ENCODE measurements at regions not wholly inside any gene's neighbourhood (a gene's known extent, or its start where the extent isn't known, plus 50 kb on each side); places are given as distances from the start of the nearest gene placed in this dataset.

DNA sequence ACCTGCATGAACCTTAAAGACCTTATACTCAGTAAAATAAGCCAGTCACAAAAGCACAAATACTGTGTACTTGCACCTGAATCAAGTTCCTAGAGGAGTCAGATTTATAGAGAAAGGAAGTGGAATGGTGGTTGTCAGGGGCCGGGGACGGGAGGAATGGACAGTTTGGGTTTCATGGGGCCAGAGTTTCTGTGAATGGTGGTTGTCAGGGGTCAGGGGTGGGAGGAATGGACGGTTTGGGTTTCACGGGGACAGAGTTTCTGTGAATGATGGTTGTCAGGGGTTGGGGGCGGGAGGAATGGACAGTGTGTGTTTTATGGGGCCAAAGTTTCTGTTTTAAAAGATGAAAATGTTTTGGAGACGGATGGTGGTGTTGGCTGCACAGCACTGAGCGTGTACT lies 260.0 kb upstream of the MKI67 start:
- TF ChIP-seq TEAD4 (IDR thresholded peaks at IDR 0.05; ENCODE audit: low read length) (no peak), TEAD4 (CRISPR knock-in tag; IDR thresholded peaks at IDR 0.05; ENCODE audit: borderline replicate concordance) (no peak), TCF7L2 (IDR thresholded peaks at IDR 0.05; ENCODE audit: low read depth, low read length) (no peak), SETDB1 (IDR thresholded peaks at IDR 0.05; ENCODE audit: low read length) (no peak), POLR2A (conservative IDR thresholded peaks at IDR 0.05) (no peak)
- TF ChIP-seq, protein P1, sequence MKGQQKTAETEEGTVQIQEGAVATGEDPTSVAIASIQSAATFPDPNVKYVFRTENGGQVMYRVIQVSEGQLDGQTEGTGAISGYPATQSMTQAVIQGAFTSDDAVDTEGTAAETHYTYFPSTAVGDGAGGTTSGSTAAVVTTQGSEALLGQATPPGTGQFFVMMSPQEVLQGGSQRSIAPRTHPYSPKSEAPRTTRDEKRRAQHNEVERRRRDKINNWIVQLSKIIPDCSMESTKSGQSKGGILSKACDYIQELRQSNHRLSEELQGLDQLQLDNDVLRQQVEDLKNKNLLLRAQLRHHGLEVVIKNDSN (CRISPR knock-in tag; IDR thresholded peaks at IDR 0.05) = no peak
- TF ChIP-seq, protein P2, sequence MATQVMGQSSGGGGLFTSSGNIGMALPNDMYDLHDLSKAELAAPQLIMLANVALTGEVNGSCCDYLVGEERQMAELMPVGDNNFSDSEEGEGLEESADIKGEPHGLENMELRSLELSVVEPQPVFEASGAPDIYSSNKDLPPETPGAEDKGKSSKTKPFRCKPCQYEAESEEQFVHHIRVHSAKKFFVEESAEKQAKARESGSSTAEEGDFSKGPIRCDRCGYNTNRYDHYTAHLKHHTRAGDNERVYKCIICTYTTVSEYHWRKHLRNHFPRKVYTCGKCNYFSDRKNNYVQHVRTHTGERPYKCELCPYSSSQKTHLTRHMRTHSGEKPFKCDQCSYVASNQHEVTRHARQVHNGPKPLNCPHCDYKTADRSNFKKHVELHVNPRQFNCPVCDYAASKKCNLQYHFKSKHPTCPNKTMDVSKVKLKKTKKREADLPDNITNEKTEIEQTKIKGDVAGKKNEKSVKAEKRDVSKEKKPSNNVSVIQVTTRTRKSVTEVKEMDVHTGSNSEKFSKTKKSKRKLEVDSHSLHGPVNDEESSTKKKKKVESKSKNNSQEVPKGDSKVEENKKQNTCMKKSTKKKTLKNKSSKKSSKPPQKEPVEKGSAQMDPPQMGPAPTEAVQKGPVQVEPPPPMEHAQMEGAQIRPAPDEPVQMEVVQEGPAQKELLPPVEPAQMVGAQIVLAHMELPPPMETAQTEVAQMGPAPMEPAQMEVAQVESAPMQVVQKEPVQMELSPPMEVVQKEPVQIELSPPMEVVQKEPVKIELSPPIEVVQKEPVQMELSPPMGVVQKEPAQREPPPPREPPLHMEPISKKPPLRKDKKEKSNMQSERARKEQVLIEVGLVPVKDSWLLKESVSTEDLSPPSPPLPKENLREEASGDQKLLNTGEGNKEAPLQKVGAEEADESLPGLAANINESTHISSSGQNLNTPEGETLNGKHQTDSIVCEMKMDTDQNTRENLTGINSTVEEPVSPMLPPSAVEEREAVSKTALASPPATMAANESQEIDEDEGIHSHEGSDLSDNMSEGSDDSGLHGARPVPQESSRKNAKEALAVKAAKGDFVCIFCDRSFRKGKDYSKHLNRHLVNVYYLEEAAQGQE (IDR thresholded peaks at IDR 0.05; ENCODE audit: borderline replicate concordance) = no peak
- TF ChIP-seq, protein P2 (CRISPR knock-in tag; IDR thresholded peaks at IDR 0.05; ENCODE audit: low read depth) = no peak
- TF ChIP-seq, protein P3, sequence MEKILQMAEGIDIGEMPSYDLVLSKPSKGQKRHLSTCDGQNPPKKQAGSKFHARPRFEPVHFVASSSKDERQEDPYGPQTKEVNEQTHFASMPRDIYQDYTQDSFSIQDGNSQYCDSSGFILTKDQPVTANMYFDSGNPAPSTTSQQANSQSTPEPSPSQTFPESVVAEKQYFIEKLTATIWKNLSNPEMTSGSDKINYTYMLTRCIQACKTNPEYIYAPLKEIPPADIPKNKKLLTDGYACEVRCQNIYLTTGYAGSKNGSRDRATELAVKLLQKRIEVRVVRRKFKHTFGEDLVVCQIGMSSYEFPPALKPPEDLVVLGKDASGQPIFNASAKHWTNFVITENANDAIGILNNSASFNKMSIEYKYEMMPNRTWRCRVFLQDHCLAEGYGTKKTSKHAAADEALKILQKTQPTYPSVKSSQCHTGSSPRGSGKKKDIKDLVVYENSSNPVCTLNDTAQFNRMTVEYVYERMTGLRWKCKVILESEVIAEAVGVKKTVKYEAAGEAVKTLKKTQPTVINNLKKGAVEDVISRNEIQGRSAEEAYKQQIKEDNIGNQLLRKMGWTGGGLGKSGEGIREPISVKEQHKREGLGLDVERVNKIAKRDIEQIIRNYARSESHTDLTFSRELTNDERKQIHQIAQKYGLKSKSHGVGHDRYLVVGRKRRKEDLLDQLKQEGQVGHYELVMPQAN (IDR thresholded peaks at IDR 0.05; ENCODE audit: borderline replicate concordance) = no peak
- TF ChIP-seq, protein P4, sequence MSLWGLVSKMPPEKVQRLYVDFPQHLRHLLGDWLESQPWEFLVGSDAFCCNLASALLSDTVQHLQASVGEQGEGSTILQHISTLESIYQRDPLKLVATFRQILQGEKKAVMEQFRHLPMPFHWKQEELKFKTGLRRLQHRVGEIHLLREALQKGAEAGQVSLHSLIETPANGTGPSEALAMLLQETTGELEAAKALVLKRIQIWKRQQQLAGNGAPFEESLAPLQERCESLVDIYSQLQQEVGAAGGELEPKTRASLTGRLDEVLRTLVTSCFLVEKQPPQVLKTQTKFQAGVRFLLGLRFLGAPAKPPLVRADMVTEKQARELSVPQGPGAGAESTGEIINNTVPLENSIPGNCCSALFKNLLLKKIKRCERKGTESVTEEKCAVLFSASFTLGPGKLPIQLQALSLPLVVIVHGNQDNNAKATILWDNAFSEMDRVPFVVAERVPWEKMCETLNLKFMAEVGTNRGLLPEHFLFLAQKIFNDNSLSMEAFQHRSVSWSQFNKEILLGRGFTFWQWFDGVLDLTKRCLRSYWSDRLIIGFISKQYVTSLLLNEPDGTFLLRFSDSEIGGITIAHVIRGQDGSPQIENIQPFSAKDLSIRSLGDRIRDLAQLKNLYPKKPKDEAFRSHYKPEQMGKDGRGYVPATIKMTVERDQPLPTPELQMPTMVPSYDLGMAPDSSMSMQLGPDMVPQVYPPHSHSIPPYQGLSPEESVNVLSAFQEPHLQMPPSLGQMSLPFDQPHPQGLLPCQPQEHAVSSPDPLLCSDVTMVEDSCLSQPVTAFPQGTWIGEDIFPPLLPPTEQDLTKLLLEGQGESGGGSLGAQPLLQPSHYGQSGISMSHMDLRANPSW (CRISPR knock-in tag; IDR thresholded peaks at IDR 0.05) = no peak
- TF ChIP-seq, protein P5, sequence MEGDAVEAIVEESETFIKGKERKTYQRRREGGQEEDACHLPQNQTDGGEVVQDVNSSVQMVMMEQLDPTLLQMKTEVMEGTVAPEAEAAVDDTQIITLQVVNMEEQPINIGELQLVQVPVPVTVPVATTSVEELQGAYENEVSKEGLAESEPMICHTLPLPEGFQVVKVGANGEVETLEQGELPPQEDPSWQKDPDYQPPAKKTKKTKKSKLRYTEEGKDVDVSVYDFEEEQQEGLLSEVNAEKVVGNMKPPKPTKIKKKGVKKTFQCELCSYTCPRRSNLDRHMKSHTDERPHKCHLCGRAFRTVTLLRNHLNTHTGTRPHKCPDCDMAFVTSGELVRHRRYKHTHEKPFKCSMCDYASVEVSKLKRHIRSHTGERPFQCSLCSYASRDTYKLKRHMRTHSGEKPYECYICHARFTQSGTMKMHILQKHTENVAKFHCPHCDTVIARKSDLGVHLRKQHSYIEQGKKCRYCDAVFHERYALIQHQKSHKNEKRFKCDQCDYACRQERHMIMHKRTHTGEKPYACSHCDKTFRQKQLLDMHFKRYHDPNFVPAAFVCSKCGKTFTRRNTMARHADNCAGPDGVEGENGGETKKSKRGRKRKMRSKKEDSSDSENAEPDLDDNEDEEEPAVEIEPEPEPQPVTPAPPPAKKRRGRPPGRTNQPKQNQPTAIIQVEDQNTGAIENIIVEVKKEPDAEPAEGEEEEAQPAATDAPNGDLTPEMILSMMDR (IDR thresholded peaks at IDR 0.05 in 2 of 3, conservative IDR thresholded peaks at IDR 0.05 in 1 of 3; ENCODE audit: insufficient read depth in 2 of 3, low read depth in 1 of 3, low read length in 3 of 3) = no peak

Measured in K562 (cell line).